Right atrium auricular region (tissue), 2 donors: ENCODE measurements at regions not wholly inside any gene's neighbourhood (a gene's known extent, or its start where the extent isn't known, plus 50 kb on each side); places are given as distances from the start of the nearest gene placed in this dataset.

Experiments
- DNase-seq: peaks from one replicate; pipeline ENCODE4 v3.0.0-alpha.2; 2019; ENCODE audit warnings: low spot score
- H3K27ac ChIP-seq, 2 donors: fragments of 200-600 bp; sonication (generic); 1 replicate in 1 of 2; 2 replicates in 1 of 2; pipeline ENCODE4 v1.5.1; 2016 to 2019
- H3K27me3 ChIP-seq, 2 donors: fragments of 200-600 bp; sonication (generic); one replicate each; pipeline versions ENCODE4 v1.5.1 to v1.6.0; 2017 to 2019
- H3K36me3 ChIP-seq: fragments of 200-600 bp; sonication (generic); one replicate; pipeline ENCODE4 v1.5.1; 2016
- H3K4me1 ChIP-seq, 2 donors: fragments of 200-600 bp; sonication (generic); one replicate each; pipeline versions ENCODE4 v1.5.1 to v1.6.0; 2017 to 2019
- H3K4me3 ChIP-seq, 2 donors: fragments of 200-600 bp; sonication (generic); 1 replicate in 1 of 2; 2 replicates in 1 of 2; pipeline ENCODE4 v1.5.1; 2017 to 2019; ENCODE audit warnings: mild to moderate bottlenecking in 1 of 2, moderate library complexity in 1 of 2
- H3K9me3 ChIP-seq, 2 donors: fragments of 200-600 bp; sonication (generic); one replicate each; pipeline ENCODE4 v1.5.1; 2019
- TF ChIP-seq, protein P1 (sequence below), 2 donors: fragments of 200-600 bp; sonication (generic); IDR thresholded peaks; one replicate each; pipeline ENCODE4 v1.5.1; 2019; ENCODE audit warnings: antibody characterized with exemption in 2 of 2

GRCh38 chr3:117920253-117920898, 1114.3 kb downstream of the IGSF11 start:
- TF ChIP-seq, protein P1, sequence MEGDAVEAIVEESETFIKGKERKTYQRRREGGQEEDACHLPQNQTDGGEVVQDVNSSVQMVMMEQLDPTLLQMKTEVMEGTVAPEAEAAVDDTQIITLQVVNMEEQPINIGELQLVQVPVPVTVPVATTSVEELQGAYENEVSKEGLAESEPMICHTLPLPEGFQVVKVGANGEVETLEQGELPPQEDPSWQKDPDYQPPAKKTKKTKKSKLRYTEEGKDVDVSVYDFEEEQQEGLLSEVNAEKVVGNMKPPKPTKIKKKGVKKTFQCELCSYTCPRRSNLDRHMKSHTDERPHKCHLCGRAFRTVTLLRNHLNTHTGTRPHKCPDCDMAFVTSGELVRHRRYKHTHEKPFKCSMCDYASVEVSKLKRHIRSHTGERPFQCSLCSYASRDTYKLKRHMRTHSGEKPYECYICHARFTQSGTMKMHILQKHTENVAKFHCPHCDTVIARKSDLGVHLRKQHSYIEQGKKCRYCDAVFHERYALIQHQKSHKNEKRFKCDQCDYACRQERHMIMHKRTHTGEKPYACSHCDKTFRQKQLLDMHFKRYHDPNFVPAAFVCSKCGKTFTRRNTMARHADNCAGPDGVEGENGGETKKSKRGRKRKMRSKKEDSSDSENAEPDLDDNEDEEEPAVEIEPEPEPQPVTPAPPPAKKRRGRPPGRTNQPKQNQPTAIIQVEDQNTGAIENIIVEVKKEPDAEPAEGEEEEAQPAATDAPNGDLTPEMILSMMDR (IDR thresholded peaks at IDR 0.05): no peak
- no peak for DNase-seq
- H3K4me1 ChIP-seq: no peaks in the 10 kb centered on the region
- no peak overlapping the region for H3K4me3 ChIP-seq
- no peak overlapping the region for H3K27ac ChIP-seq
- H3K36me3 ChIP-seq: no peaks in the 10 kb centered on the region
- H3K9me3 ChIP-seq: no peaks in the 10 kb centered on the region
- no peaks in the 10 kb centered on the region for H3K27me3 ChIP-seq

- no peak for DNase-seq
- Histone ChIP-seq H3K27ac (no peak overlapping the region), H3K4me1 (no peaks in the 10 kb centered on the region), H3K27me3 (no peaks in the 10 kb centered on the region), H3K36me3 (no peaks in the 10 kb centered on the region), H3K4me3 (no peak overlapping the region), H3K9me3 (no peaks in the 10 kb centered on the region)
- TF ChIP-seq, protein P1 (IDR thresholded peaks at IDR 0.05): no peak
Observed at GRCh38 chr3:117921411-117921810, 1113.2 kb downstream of the IGSF11 start.

GRCh38 chr3:117922039-117922438, 1112.6 kb downstream of the IGSF11 start:
- no peaks in the 10 kb centered on the region for H3K36me3 ChIP-seq
- H3K4me3 ChIP-seq: no peak overlapping the region
- H3K27me3 ChIP-seq: no peaks in the 10 kb centered on the region
- TF ChIP-seq, protein P1 (IDR thresholded peaks at IDR 0.05): no peak
- H3K9me3 ChIP-seq: no peaks in the 10 kb centered on the region
- no peak for DNase-seq
- H3K27ac ChIP-seq: no peak overlapping the region
- no peaks in the 10 kb centered on the region for H3K4me1 ChIP-seq

GRCh38 chr3:117926819-117927218, 1107.8 kb downstream of the IGSF11 start:
- no peaks in the 10 kb centered on the region for H3K27me3 ChIP-seq
- TF ChIP-seq, protein P1 (IDR thresholded peaks at IDR 0.05): no peak
- H3K36me3 ChIP-seq: no peaks in the 10 kb centered on the region
- H3K4me1 ChIP-seq: no peaks in the 10 kb centered on the region
- no peaks in the 10 kb centered on the region for H3K9me3 ChIP-seq
- H3K4me3 ChIP-seq: no peak overlapping the region
- no peak overlapping the region for H3K27ac ChIP-seq
- no peak for DNase-seq

DNA sequence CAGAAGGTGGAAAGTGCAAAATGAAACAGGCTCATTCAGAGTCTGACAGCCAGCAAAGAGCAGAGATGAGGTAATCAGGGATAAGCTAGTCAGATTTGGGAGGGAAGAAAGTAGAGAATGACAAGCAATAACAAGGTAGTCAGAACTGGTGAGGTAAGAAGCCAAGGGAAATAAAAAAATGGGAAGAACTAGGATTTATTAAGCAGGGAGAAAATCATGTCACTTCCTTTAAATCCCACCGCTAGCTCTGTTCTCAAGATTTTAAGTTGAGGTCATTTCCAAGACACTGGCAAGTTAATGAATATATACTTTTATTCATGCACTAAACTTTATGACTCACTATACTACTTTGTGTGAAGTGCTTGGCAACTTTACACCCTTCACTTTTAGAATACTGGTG, 1106.8 kb downstream of the IGSF11 start:
- no peak for DNase-seq
- Histone ChIP-seq H3K27ac (no peak overlapping the region), H3K9me3 (no peaks in the 10 kb centered on the region), H3K36me3 (no peaks in the 10 kb centered on the region), H3K4me3 (no peak overlapping the region), H3K4me1 (no peaks in the 10 kb centered on the region), H3K27me3 (no peaks in the 10 kb centered on the region)
- TF ChIP-seq, protein P1 (IDR thresholded peaks at IDR 0.05): no peak

GRCh38 chr3:117928836-117929235, 1105.8 kb downstream of the IGSF11 start:
- DNase-seq: no peak
- H3K27me3 ChIP-seq: no peaks in the 10 kb centered on the region
- H3K36me3 ChIP-seq: no peaks in the 10 kb centered on the region
- no peak overlapping the region for H3K4me3 ChIP-seq
- no peak overlapping the region for H3K27ac ChIP-seq
- TF ChIP-seq, protein P1 (IDR thresholded peaks at IDR 0.05): no peak
- H3K4me1 ChIP-seq: no peaks in the 10 kb centered on the region
- no peaks in the 10 kb centered on the region for H3K9me3 ChIP-seq
